Psoas muscle (tissue), 7 donors: ENCODE measurements at regions not wholly inside any gene's neighbourhood (a gene's known extent, or its start where the extent isn't known, plus 50 kb on each side); places are given as distances from the start of the nearest gene placed in this dataset.
"Not testable (repeated sequence)": the region's sequence is repeated elsewhere in the genome, so short reads cannot be mapped to it uniquely, and the experiment has no call there.

ENCODE experiments used
- ATAC-seq, 4 donors: fragments of 200-7000 bp; cut with Tn5 transposase; one replicate each; pipeline ENCODE4 v1.9.1; 2020; ENCODE audit warnings: moderate library complexity in 3 of 4, mild to moderate bottlenecking in 2 of 4
- DNase-seq, 2 donors: peaks; one replicate each; pipeline ENCODE4 v3.0.0-alpha.2; 2020
- H3K27ac ChIP-seq: fragments of 200-600 bp; one replicate; pipeline ENCODE4 v1.8.0; 2022
- H3K27me3 ChIP-seq, 3 donors: fragments of 200-600 bp in 1 of 3; one replicate each; pipeline versions ENCODE4 v1.6.1 to v1.8.0; 2013 to 2022; ENCODE audit warnings: low read length in 2 of 3, mild to moderate bottlenecking in 2 of 3, moderate library complexity in 1 of 3; ENCODE audit not compliant: insufficient read depth in 3 of 3
- H3K36me3 ChIP-seq, 2 donors: fragments of 200-600 bp in 1 of 2; one replicate each; pipeline versions ENCODE4 v1.6.1 to v1.8.0; 2013 to 2022; ENCODE audit warnings: low read depth in 1 of 2, mild to moderate bottlenecking in 1 of 2, moderate library complexity in 1 of 2; ENCODE audit not compliant: insufficient read depth in 1 of 2
- H3K4me1 ChIP-seq: fragments of 200-600 bp; one replicate; pipeline ENCODE4 v1.8.0; 2022
- H3K4me3 ChIP-seq: fragments of 200-600 bp; one replicate; pipeline ENCODE4 v1.8.0; 2022; ENCODE audit warnings: mild to moderate bottlenecking
- H3K9me3 ChIP-seq: fragments of 200-600 bp; one replicate; pipeline ENCODE4 v1.8.0; 2022
- CTCF ChIP-seq: fragments of 200-600 bp; IDR thresholded peaks from one replicate; pipeline ENCODE4 v1.8.0; 2022; ENCODE audit warnings: antibody characterized with exemption
- WGBS, 3 donors: extraction: QIAGEN DNeasy Blood & Tissue Kit; methylation state at CpG; one replicate each; pipeline versions ENCODE4 v1.1.6 to v1.1.7; 2013; 5-methylcytosine and 5-hydroxymethylcytosine counted together
- intact Hi-C, 2 donors: fragments of 100-400 bp; cut with DNase I; formaldehyde crosslinking; loops; one replicate each; pipeline versions ENCODE4 v1.11.0 to v1.14.2; 2022
- donor health status: healthy with polysubstance abuse.
- donor health status: DM: no; HTN: no; CAD: no; lungs with moderate emphysema.
- donor health status: Bipolar disorder and iron deficiency.
- donor health status: healthy.
- donor health status: DM: yes; HTN: yes; CAD: no.
- donor health status: DM: no; HTN: no; CAD: no.
- donor health status: DM: yes; HTN: yes; CAD: no.

GRCh38 chr7:35905555-35905954 lies 104.7 kb downstream of the SEPTIN7 start:
- peak in 1 of 4 donors; percentile 8 for ATAC-seq

DNA sequence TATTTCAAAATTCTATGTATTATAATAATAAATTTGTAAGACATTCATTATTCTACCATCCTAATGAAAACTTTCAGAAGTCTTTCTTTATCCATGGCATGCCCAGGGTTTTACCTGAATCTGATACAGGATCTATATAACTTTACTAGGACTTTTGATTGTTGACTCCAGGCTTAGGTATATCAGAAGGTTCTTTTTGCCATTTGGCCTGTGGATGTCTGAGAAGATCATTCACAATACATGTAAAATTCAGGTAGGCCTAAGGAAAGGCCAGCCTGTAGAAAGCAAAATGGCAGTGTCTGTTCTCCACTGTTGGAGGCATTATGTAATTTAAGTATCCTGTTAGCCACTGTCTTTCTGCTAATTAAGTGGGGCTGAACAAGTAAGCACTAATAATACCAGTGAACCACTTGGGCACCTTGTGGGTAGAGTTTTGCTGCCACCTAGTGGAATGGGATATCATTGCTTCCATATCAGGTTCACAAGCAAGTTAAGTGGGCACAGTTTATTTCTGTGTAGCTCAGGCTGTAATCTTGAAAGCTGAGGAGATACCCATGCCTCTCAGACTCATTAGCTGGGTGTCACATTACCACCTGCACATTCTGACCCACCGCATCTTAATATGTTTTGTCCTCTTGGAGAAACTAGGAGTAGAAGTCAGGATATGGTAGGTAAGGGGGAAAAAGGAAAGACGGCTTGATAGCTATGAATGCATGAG lies 105.5 kb downstream of the SEPTIN7 start:
- ATAC-seq (peak; percentile 87 to 96 (median 92)), DNase-seq (peak in 1 of 2 donors; percentile 27)
- intact Hi-C loops: loop anchor here (1.0 to 10.0 kb wide), 4 partner anchors 104 to 408 kb away; partner anchors contain the start of gene SEPTIN7 (in 1 of the 2)
- peak; percentile 93 for TF ChIP-seq CTCF
- Histone ChIP-seq H3K27me3 (no peaks in the 10 kb centered on the region), H3K9me3 (no peaks in the 10 kb centered on the region), H3K4me1 (peaks cover 4% of the 10 kb centered on the region), H3K4me3 (no peak overlapping the region), H3K36me3 (peaks cover 0 to 43% of the 10 kb centered on the region in 2 donors), H3K27ac (peak overlapping the region; percentile 7)
- 50 to 53% (median 50%) methylated on average over 2 of the region's 2 CpGs for WGBS, 3 donors

More at GRCh38 chr7:35905555-35905954, 104.7 kb downstream of the SEPTIN7 start:
- Histone ChIP-seq H3K9me3 (no peaks in the 10 kb centered on the region), H3K4me1 (peaks cover 4% of the 10 kb centered on the region), H3K27ac (peak overlapping the region; percentile 7), H3K27me3 (no peaks in the 10 kb centered on the region), H3K4me3 (no peak overlapping the region), H3K36me3 (peaks cover 0 to 50% of the 10 kb centered on the region in 2 donors)
- intact Hi-C loops: loop anchor here (5.0 to 10.0 kb wide), 2 partner anchors 103 to 409 kb away; partner anchors contain the start of gene SEPTIN7 (in 1 of the 2)
- no peak for DNase-seq
- no peak for TF ChIP-seq CTCF
- WGBS, 3 donors: 73 to 82% (median 74%) methylated on average over 5 of the region's 5 CpGs

GRCh38 chr7:35908331-35909216 lies 107.7 kb downstream of the SEPTIN7 start:
- H3K4me3 ChIP-seq: no peak overlapping the region
- TF ChIP-seq CTCF: no peak
- ATAC-seq (no peak), DNase-seq (peak; percentile 40 to 67)
- H3K9me3 ChIP-seq: no peaks in the 10 kb centered on the region
- H3K27me3 ChIP-seq: no peaks in the 10 kb centered on the region
- 28 to 40% (median 29%) methylated on average over 11 of the region's 11 CpGs for WGBS, 3 donors
- peaks cover 0 to 22% of the 10 kb centered on the region in 2 donors for H3K36me3 ChIP-seq
- H3K27ac ChIP-seq: no peak overlapping the region
- intact Hi-C loops: loop anchor here (5.0 to 10.0 kb wide), 2 partner anchors 106 to 406 kb away; partner anchors contain the start of gene SEPTIN7 (in 1 of the 2)
- H3K4me1 ChIP-seq: peaks cover 4% of the 10 kb centered on the region

DNA sequence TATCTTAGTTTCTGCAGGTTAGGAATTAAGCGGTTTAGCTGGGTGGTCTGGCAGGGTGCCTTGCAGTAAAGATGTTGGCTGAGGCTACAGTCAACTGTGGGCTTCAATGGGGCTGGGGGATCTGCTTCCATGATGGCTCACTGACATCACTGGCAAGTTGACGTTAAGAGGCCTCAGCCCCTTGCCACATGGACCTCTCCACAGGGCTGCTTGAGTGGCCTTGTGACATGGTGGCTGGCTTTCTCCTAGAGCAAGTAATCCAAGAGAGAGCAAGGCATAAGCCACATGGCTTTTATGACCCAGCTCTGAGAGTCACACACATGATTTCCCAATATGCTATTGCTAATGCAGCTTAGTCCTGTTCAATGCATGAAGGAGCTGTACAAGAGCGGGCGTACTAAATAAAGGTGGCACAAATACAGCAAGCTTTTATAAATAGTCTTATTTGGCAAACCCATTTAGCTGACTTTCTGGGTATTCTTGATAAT lies 109.1 kb downstream of the SEPTIN7 start:
- intact Hi-C loops: loop anchor here (5.0 to 10.0 kb wide), 2 partner anchors 108 to 405 kb away; partner anchors contain the start of gene SEPTIN7 (in 1 of the 2)
- H3K4me1 ChIP-seq: peaks cover 4% of the 10 kb centered on the region
- 95 to 97% (median 96%) methylated on average over 4 of the region's 4 CpGs for WGBS, 3 donors
- DNase-seq (no peak), ATAC-seq (no peak)
- H3K4me3 ChIP-seq: no peak overlapping the region
- H3K27me3 ChIP-seq: no peaks in the 10 kb centered on the region
- H3K27ac ChIP-seq: no peak overlapping the region
- no peak for TF ChIP-seq CTCF
- H3K9me3 ChIP-seq: no peaks in the 10 kb centered on the region
- H3K36me3 ChIP-seq: peaks cover 0 to 8% of the 10 kb centered on the region in 2 donors

DNA sequence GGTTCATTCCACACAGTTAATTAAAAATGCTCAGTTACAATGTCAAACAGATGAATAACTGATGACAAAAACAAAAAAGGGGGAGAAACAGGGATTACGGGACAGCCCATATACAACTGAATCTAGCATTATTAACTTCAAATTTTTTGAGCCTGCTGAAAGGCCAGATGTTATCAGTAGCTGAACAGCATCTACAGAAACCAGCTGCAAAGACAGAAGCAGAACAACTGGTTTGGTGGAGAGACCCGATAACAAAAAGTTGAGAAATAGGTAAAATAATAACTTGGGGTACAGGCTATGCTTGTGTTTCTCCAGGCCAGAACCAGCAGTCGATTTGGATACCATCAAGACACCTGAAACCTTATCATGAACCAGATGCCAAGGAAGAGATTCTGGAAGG lies 109.8 kb downstream of the SEPTIN7 start:
- H3K27ac ChIP-seq, intact Hi-C loops, H3K4me1 ChIP-seq, H3K9me3 ChIP-seq, H3K36me3 ChIP-seq, DNase-seq, H3K27me3 ChIP-seq, ATAC-seq, H3K4me3 ChIP-seq: not testable (repeated sequence)
- 87 to 92% (median 89%) methylated on average over 3 of the region's 3 CpGs for WGBS, 3 donors

DNA sequence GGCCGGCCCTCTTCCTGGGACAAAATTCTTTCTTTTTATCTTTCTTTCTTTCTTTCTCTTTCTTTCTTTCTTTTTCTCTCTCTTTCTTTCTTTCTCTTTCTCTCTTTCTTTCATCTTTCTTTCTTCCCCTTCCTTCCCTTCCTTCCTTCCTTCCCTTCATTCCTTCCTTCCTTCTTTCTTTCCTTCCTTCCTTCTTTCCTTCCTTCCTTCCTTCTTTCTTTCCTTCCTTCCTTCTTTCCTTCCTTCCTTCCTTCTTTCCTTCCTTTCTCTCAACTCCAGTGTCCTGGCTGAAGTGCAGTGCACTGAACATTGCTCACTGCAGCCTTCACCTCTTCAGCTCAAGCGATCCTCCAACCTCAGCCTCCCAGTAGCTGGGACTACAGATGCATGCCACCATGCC lies 112.5 kb downstream of the SEPTIN7 start:
- ATAC-seq, H3K27ac ChIP-seq, H3K27me3 ChIP-seq, DNase-seq, H3K4me3 ChIP-seq, H3K4me1 ChIP-seq, intact Hi-C loops, H3K9me3 ChIP-seq, H3K36me3 ChIP-seq: not testable (repeated sequence)
- 94 to 98% (median 97%) methylated on average over 2 of the region's 2 CpGs for WGBS, 3 donors

GRCh38 chr7:35914214-35914613 lies 113.4 kb downstream of the SEPTIN7 start:
- H3K4me1 ChIP-seq, H3K9me3 ChIP-seq, H3K27me3 ChIP-seq, H3K27ac ChIP-seq, H3K36me3 ChIP-seq, DNase-seq, H3K4me3 ChIP-seq, intact Hi-C loops, ATAC-seq: not testable (repeated sequence)
- 93 to 96% (median 95%) methylated on average over 1 of the region's 1 CpG for WGBS, 3 donors
